ENCODE measurements at regions not wholly inside any gene's neighbourhood (a gene's known extent, or its start where the extent isn't known, plus 50 kb on each side); places are given as distances from the start of the nearest gene placed in this dataset.
"Not testable (repeated sequence)": the region's sequence is repeated elsewhere in the genome, so short reads cannot be mapped to it uniquely, and the experiment has no call there.

DNA sequence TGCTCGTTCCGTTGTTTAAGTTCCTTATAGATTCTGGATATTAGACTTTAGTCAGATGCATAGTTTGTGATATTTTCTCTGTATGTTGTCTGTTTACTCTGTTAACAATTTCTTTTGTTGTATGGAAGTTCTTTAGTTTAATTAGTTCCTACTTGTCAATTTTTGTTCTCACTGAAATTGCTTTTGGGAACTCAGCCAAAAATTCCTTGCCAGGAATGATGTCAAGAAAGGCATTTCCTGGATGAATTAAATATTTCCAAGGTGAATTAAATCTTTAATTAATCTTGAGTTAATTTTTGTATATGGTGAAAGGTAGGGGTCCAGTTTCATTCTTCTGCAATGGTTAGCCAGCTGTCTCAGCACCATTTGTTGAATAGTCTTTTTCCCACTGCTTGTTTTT lies 406.2 kb upstream of the NOX3 start:
- Histone ChIP-seq H3K4me1 (ENCODE audit: control insufficient read depth in 5 of 5, insufficient read depth in 5 of 5, low read length in 5 of 5) (no peaks in the 10 kb centered on the region), H3K36me3 (ENCODE audit: control insufficient read depth in 4 of 4, insufficient read depth in 4 of 4, low read length in 4 of 4) (no peaks in the 10 kb centered on the region), H3K9me3 (ENCODE audit: control insufficient read depth in 4 of 4, insufficient read depth in 3 of 4, low read length in 3 of 4) (peaks cover 0 to 9% (median 5%) of the 10 kb centered on the region in 4 donors), H3K27ac (ENCODE audit: low read depth in 1 of 2, low read length in 1 of 2) (no peak overlapping the region), H3K9ac (ENCODE audit: insufficient read depth in 1 of 2, low read length in 2 of 2) (no peak overlapping the region), H3K27me3 (ENCODE audit: control insufficient read depth in 3 of 3, insufficient read depth in 3 of 3, low read length in 2 of 3) (no peaks in the 10 kb centered on the region), H3K4me3 (no peak overlapping the region)
- TF ChIP-seq, protein P1, sequence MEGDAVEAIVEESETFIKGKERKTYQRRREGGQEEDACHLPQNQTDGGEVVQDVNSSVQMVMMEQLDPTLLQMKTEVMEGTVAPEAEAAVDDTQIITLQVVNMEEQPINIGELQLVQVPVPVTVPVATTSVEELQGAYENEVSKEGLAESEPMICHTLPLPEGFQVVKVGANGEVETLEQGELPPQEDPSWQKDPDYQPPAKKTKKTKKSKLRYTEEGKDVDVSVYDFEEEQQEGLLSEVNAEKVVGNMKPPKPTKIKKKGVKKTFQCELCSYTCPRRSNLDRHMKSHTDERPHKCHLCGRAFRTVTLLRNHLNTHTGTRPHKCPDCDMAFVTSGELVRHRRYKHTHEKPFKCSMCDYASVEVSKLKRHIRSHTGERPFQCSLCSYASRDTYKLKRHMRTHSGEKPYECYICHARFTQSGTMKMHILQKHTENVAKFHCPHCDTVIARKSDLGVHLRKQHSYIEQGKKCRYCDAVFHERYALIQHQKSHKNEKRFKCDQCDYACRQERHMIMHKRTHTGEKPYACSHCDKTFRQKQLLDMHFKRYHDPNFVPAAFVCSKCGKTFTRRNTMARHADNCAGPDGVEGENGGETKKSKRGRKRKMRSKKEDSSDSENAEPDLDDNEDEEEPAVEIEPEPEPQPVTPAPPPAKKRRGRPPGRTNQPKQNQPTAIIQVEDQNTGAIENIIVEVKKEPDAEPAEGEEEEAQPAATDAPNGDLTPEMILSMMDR (IDR thresholded peaks at IDR 0.05; ENCODE audit: control extremely low read depth, extremely low read depth), result no peak
- ATAC-seq (ENCODE audit: insufficient read depth, low FRiP score) (no peak), DNase-seq (no peak)
- WGBS, 2 donors, result 73 to 86% methylated on average over 2 of the region's 2 CpGs

DNA sequence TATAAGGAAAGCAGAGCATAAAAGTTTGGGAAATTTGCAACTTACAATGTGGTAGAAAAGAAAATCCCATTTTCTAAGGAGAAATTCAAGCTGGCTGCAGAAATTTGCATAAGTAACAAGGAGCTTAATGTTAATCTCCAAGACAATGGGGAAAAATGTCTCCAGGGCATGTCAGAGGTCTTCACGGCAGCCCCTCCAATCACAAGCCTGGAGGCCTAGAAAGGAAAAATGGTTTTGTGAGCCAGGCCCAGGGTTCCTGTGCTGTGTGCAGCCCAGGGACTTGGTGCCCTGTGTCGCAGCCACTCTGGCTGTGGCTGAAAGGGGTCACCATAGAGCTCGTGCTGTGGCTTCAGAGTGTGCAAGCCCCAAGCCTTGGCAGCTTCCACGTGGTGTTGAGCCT lies 403.3 kb upstream of the NOX3 start:
- WGBS, 2 donors, result 85 to 92% methylated on average over 4 of the region's 4 CpGs
- not testable (repeated sequence) for ATAC-seq (ENCODE audit: insufficient read depth, low FRiP score); H3K36me3 ChIP-seq (ENCODE audit: control insufficient read depth in 4 of 4, insufficient read depth in 4 of 4, low read length in 4 of 4); DNase-seq; H3K9me3 ChIP-seq (ENCODE audit: control insufficient read depth in 4 of 4, insufficient read depth in 3 of 4, low read length in 3 of 4); H3K9ac ChIP-seq (ENCODE audit: insufficient read depth in 1 of 2, low read length in 2 of 2); H3K27me3 ChIP-seq (ENCODE audit: control insufficient read depth in 3 of 3, insufficient read depth in 3 of 3, low read length in 2 of 3); H3K27ac ChIP-seq (ENCODE audit: low read depth in 1 of 2, low read length in 1 of 2); H3K4me1 ChIP-seq (ENCODE audit: control insufficient read depth in 5 of 5, insufficient read depth in 5 of 5, low read length in 5 of 5); H3K4me3 ChIP-seq

DNA sequence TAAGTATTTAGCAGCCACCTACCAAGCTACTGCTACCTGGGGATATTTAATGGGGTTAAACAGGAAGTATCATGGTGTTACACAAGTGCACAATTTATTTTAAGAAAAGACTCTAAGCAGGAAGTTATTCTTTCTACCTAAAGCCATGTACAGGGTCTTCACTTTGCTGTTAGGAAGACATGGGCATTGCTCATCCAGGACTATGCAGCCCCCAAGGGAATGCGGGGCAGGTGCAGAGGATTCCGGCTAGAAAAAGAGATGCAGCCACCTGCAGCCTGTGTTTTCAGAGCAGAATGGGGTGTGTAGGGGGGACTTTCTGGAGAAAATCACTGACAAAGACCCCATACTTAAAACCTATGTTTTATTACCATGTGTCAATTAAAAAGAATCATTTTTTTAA lies 399.1 kb upstream of the NOX3 start:
- Histone ChIP-seq H3K4me3 (no peak overlapping the region), H3K27ac (ENCODE audit: low read depth in 1 of 2, low read length in 1 of 2) (no peak overlapping the region), H3K9ac (ENCODE audit: insufficient read depth in 1 of 2, low read length in 2 of 2) (no peak overlapping the region), H3K27me3 (ENCODE audit: control insufficient read depth in 3 of 3, insufficient read depth in 3 of 3, low read length in 2 of 3) (no peaks in the 10 kb centered on the region), H3K36me3 (ENCODE audit: control insufficient read depth in 4 of 4, insufficient read depth in 4 of 4, low read length in 4 of 4) (no peaks in the 10 kb centered on the region), H3K9me3 (ENCODE audit: control insufficient read depth in 4 of 4, insufficient read depth in 3 of 4, low read length in 3 of 4) (peaks cover 0 to 4% (median 0%) of the 10 kb centered on the region in 4 donors), H3K4me1 (ENCODE audit: control insufficient read depth in 5 of 5, insufficient read depth in 5 of 5, low read length in 5 of 5) (peaks cover 0 to 2% (median 0%) of the 10 kb centered on the region in 5 donors)
- ATAC-seq (ENCODE audit: insufficient read depth, low FRiP score), result no peak
- WGBS, 2 donors, result 93 to 98% methylated on average over 2 of the region's 2 CpGs
- TF ChIP-seq, protein P1 (IDR thresholded peaks at IDR 0.05; ENCODE audit: control extremely low read depth, extremely low read depth), result no peak
- no peak for DNase-seq

DNA sequence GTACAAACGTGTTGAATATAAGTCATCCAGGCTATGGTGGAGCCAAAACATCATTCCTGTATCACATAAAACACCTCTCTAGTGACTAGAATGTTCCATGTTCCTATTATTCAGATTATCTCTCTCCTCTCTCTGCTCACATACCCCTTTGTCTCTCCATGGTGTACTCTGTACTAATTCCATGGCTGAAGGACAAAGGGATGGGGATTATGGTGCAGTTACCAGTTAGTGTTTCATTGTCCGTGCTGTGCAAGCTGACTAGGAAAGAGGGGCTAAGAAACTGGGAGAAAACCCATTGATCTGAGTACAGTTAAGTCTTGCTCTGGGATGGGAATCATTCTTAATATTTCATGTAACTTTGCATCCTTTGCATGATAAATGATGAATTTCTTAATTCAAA lies 397.4 kb upstream of the NOX3 start:
- H3K9me3 ChIP-seq (ENCODE audit: control insufficient read depth in 4 of 4, insufficient read depth in 3 of 4, low read length in 3 of 4), result peaks cover 0 to 2% (median 0%) of the 10 kb centered on the region in 4 donors
- no peaks in the 10 kb centered on the region for H3K36me3 ChIP-seq (ENCODE audit: control insufficient read depth in 4 of 4, insufficient read depth in 4 of 4, low read length in 4 of 4)
- peaks cover 0 to 2% (median 0%) of the 10 kb centered on the region in 5 donors for H3K4me1 ChIP-seq (ENCODE audit: control insufficient read depth in 5 of 5, insufficient read depth in 5 of 5, low read length in 5 of 5)
- no peak overlapping the region for H3K4me3 ChIP-seq
- no peaks in the 10 kb centered on the region for H3K27me3 ChIP-seq (ENCODE audit: control insufficient read depth in 3 of 3, insufficient read depth in 3 of 3, low read length in 2 of 3)
- 83 to 96% methylated on average over 2 of the region's 2 CpGs for WGBS, 2 donors
- DNase-seq, result no peak
- no peak overlapping the region for H3K27ac ChIP-seq (ENCODE audit: low read depth in 1 of 2, low read length in 1 of 2)
- H3K9ac ChIP-seq (ENCODE audit: insufficient read depth in 1 of 2, low read length in 2 of 2), result no peak overlapping the region
- TF ChIP-seq, protein P1 (IDR thresholded peaks at IDR 0.05; ENCODE audit: control extremely low read depth, extremely low read depth), result no peak
- no peak for ATAC-seq (ENCODE audit: insufficient read depth, low FRiP score)
